Right lobe of liver (tissue), 6 donors: ENCODE measurements at regions not wholly inside any gene's neighbourhood (a gene's known extent, or its start where the extent isn't known, plus 50 kb on each side); places are given as distances from the start of the nearest gene placed in this dataset.

Source experiments
- ATAC-seq, 4 donors: fragments of 200-7000 bp; cut with Tn5 transposase; one replicate each; pipeline ENCODE4 v1.9.1; 2020; ENCODE audit warnings: mild to moderate bottlenecking in 4 of 4, moderate library complexity in 4 of 4
- DNase-seq, 3 donors: peaks; one replicate each; pipeline ENCODE4 v3.0.0-alpha.2; 2020
- H3K27ac ChIP-seq, 3 donors: fragments of 200-600 bp; one replicate each; pipeline ENCODE4 v1.8.0; 2022
- H3K27me3 ChIP-seq, 2 donors: fragments of 200-600 bp; one replicate each; pipeline ENCODE4 v1.8.0; 2022
- H3K36me3 ChIP-seq, 4 donors: fragments of 200-600 bp; sonication (generic) in 1 of 4; one replicate each; pipeline versions ENCODE4 v1.5.1 to v1.8.0; 2017 to 2022; ENCODE audit warnings: control low read depth in 1 of 4
- H3K4me1 ChIP-seq, 4 donors: fragments of 200-600 bp; sonication (generic) in 1 of 4; one replicate each; pipeline versions ENCODE4 v1.5.1 to v1.8.0; 2017 to 2022; ENCODE audit warnings: control low read depth in 1 of 4
- H3K4me3 ChIP-seq, 3 donors: fragments of 200-600 bp; one replicate each; pipeline ENCODE4 v1.8.0; 2022
- H3K9me3 ChIP-seq, 4 donors: fragments of 200-600 bp; sonication (generic) in 1 of 4; one replicate each; pipeline versions ENCODE4 v1.5.1 to v1.8.0; 2017 to 2022; ENCODE audit warnings: control low read depth in 1 of 4
- POLR2A ChIP-seq: fragments of 450-650 bp; IDR thresholded peaks from one replicate; pipeline ENCODE4 v1.6.1; 2017; ENCODE audit warnings: antibody characterized with exemption, mild to moderate bottlenecking
- WGBS: methylation state at CpG from one replicate; pipeline ENCODE4 v1.1.6; 2018; ENCODE audit warnings: low coverage, low lambda C conversion rate; ENCODE audit not compliant: insufficient coverage; ENCODE audit errors: missing lambda C conversion rate; 5-methylcytosine and 5-hydroxymethylcytosine counted together
- intact Hi-C, 2 donors: fragments of 100-400 bp; cut with DNase I; formaldehyde crosslinking; loops; one replicate each; pipeline versions ENCODE4 v1.11.2 to v1.14.1; 2022
- TF ChIP-seq, protein P1 (sequence below), 4 donors: fragments of 200-600 bp in 3 of 4; fragments of 450-650 bp in 1 of 4; IDR thresholded peaks; one replicate each; pipeline versions ENCODE4 v1.5.1 to v1.8.0; 2016 to 2022; ENCODE audit warnings: antibody characterized with exemption in 4 of 4, mild to moderate bottlenecking in 2 of 4
- donor health status: DM: no; HTN: yes; CAD: no.
- donor health status: DM: no; HTN: no; CAD: no.
- donor health status: DM: no; HTN: no; CAD: no.
- donor health status: DM: no; HTN: yes; CAD: no.
- donor health status: DM: no; HTN: yes; CAD: no.

DNA sequence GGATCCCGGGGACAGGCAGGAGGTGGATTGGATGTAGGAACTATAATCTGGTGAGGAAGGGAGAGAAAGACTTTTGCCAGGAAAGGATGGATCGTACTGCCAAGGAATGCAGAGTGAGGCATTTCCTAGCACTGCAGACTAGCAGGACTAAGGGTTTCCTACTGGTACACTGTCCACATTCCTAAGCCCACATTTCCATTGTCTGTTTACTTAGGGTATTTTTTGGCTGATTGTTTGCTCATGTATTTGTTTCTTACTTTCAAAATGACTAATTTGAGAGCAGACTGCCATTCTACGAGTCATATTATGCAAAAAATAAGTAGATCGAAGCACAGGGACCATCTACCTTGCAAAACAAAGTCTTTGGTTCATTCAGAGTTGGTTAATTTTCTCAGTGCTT lies 1029.5 kb upstream of the NR2F2 start:
- DNase-seq (no peak), ATAC-seq (peak; percentile 33 to 67 (median 49))
- Histone ChIP-seq H3K27me3 (no peaks in the 10 kb centered on the region), H3K4me3 (no peak overlapping the region), H3K27ac (no peak overlapping the region), H3K36me3 (no peaks in the 10 kb centered on the region), H3K4me1 (no peaks in the 10 kb centered on the region), H3K9me3 (no peaks in the 10 kb centered on the region)
- 56% methylated on average over 4 of the region's 4 CpGs for WGBS
- TF ChIP-seq POLR2A, result no peak
- TF ChIP-seq, protein P1, sequence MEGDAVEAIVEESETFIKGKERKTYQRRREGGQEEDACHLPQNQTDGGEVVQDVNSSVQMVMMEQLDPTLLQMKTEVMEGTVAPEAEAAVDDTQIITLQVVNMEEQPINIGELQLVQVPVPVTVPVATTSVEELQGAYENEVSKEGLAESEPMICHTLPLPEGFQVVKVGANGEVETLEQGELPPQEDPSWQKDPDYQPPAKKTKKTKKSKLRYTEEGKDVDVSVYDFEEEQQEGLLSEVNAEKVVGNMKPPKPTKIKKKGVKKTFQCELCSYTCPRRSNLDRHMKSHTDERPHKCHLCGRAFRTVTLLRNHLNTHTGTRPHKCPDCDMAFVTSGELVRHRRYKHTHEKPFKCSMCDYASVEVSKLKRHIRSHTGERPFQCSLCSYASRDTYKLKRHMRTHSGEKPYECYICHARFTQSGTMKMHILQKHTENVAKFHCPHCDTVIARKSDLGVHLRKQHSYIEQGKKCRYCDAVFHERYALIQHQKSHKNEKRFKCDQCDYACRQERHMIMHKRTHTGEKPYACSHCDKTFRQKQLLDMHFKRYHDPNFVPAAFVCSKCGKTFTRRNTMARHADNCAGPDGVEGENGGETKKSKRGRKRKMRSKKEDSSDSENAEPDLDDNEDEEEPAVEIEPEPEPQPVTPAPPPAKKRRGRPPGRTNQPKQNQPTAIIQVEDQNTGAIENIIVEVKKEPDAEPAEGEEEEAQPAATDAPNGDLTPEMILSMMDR (IDR thresholded peaks at IDR 0.05), result no peak
- intact Hi-C loops, result no loop called here

DNA sequence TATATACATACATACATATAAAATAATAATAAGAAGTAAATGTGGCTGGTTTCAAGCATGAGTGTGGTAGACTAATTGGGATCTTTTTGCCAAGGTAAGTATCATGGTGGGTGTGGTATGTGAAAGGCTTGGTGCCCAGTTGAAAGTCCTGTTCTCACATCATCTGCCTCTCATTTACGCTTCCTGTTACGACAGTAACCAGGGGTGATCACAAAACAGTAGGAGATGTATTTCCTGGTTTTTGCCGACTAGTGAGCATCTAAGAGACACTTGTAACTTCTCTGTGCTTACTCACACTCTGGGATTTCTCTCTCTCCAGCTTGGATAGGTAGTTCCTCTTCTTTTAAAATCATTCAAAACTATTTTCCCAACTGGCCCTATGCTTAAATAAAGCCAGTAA lies 1028.3 kb upstream of the NR2F2 start:
- ATAC-seq (peak in 2 of 4 donors; percentile 42 to 57), DNase-seq (no peak)
- 11% methylated on average over 1 of the region's 3 CpGs for WGBS
- no peak overlapping the region for H3K4me3 ChIP-seq
- H3K27me3 ChIP-seq, result no peaks in the 10 kb centered on the region
- no peaks in the 10 kb centered on the region for H3K4me1 ChIP-seq
- no peaks in the 10 kb centered on the region for H3K9me3 ChIP-seq
- no peaks in the 10 kb centered on the region for H3K36me3 ChIP-seq
- no peak overlapping the region for H3K27ac ChIP-seq
- intact Hi-C loops, result no loop called here
- no peak for TF ChIP-seq POLR2A
- TF ChIP-seq, protein P1 (IDR thresholded peaks at IDR 0.05), result no peak

DNA sequence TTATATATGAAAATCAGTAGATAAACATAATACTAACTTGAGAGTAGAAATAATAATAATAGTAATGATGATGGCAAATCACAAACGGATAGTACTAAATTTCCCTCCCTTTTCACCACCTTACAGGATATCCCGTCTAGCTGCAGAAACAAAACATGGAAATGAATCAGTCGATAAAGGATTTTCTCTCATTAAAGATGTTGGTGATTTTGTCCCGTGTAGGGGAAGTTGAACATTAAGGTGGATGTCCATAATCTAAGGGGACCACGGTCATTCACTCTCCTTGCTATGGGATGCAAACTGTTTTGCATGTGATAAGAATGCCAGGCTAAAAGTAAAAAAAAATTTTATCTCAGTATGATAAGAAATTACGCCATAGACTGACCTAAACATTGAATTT lies 1027.7 kb upstream of the NR2F2 start:
- TF ChIP-seq, protein P1 (IDR thresholded peaks at IDR 0.05), result no peak
- TF ChIP-seq POLR2A, result no peak
- intact Hi-C loops, result no loop called here

DNA sequence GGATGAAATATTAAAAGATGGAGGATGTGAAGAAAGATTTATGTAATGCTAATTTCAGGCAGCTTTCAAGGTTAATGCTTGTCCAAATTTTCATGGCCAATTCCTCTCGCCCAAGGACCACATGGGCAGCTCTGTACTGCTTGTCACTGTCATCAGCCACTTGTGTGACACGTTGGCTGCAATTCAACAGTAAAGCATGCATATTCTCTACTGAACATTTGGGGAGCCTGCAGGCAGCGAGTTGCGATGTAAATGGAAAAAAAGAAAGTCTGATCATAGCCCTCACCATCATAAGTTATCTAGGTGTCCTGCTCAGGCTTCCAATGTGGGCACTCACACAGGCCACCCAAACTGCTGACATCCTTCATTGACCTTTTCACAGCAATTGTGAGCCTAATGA lies 1026.8 kb upstream of the NR2F2 start:
- Histone ChIP-seq H3K9me3 (no peaks in the 10 kb centered on the region), H3K36me3 (no peaks in the 10 kb centered on the region), H3K4me3 (no peak overlapping the region), H3K4me1 (no peaks in the 10 kb centered on the region), H3K27me3 (no peaks in the 10 kb centered on the region), H3K27ac (peak overlapping the region; percentile 30 to 55 (median 47))
- no peak for DNase-seq
- 63% methylated on average over 4 of the region's 4 CpGs for WGBS
- no peak for TF ChIP-seq POLR2A
- TF ChIP-seq, protein P1 (IDR thresholded peaks at IDR 0.05), result no peak
- ATAC-seq, result no peak
- intact Hi-C loops, result no loop called here

More for the DNA sequence above, 1027.7 kb upstream of the NR2F2 start:
- WGBS, result 33% methylated on average over 6 of the region's 6 CpGs
- Histone ChIP-seq H3K9me3 (no peaks in the 10 kb centered on the region), H3K27me3 (no peaks in the 10 kb centered on the region), H3K27ac (no peak overlapping the region), H3K36me3 (no peaks in the 10 kb centered on the region), H3K4me1 (no peaks in the 10 kb centered on the region), H3K4me3 (no peak overlapping the region)
- ATAC-seq (peak in 3 of 4 donors; percentile 37 to 66 (median 61)), DNase-seq (no peak)
